ENCODE measurements at regions not wholly inside any gene's neighbourhood (a gene's known extent, or its start where the extent isn't known, plus 50 kb on each side); places are given as distances from the start of the nearest gene placed in this dataset.

GRCh38 chr2:6215053-6215452 is 522.9 kb downstream of the SOX11 start:
- Histone ChIP-seq H3K27ac (no peak overlapping the region), H3K27me3 (ENCODE audit: insufficient read depth, low read depth) (no peaks in the 10 kb centered on the region), H3K9me3 (ENCODE audit: insufficient read depth, low read depth) (no peaks in the 10 kb centered on the region), H3K79me2 (ENCODE audit: low read depth) (no peaks in the 10 kb centered on the region), H2AFZ (0 out of 2 replicates have a peak overlapping the region, but pooled peaks have one; percentile 9), H4K20me1 (ENCODE audit: insufficient read depth) (no peaks in the 10 kb centered on the region), H3K9me2 (ENCODE audit: insufficient read depth) (no peaks in the 10 kb centered on the region), H3F3A (ENCODE audit: insufficient read depth, low read depth) (no peaks in the 10 kb centered on the region), H3K4me1 (replicated peaks; ENCODE audit: insufficient read depth) (peaks cover 15% of the 10 kb centered on the region; the same call in 1 of the 2 replicates), H3K4me3 (no peak overlapping the region), H3K36me3 (ENCODE audit: low read depth) (no peaks in the 10 kb centered on the region), H3K4me2 (0 out of 2 replicates have a peak overlapping the region, but pooled peaks have one; percentile 11)
- TF ChIP-seq EZH2 (IDR thresholded peaks at IDR 0.05; ENCODE audit: low read depth) (no peak), CTCF (conservative IDR thresholded peaks at IDR 0.05) (no peak)
- intact Hi-C loops (cut with micrococcal nuclease; ENCODE audit: unreplicated experiment) = no loop called here
- no TSS peak for BruUV-seq (replicated peaks)
- ChIA-PET POLR2A (ENCODE audit: unreplicated experiment) (no interaction called here), CTCF (no interaction called here)
- peak in 1 of 2 experiments; percentile 39 for DNase-seq

DNA sequence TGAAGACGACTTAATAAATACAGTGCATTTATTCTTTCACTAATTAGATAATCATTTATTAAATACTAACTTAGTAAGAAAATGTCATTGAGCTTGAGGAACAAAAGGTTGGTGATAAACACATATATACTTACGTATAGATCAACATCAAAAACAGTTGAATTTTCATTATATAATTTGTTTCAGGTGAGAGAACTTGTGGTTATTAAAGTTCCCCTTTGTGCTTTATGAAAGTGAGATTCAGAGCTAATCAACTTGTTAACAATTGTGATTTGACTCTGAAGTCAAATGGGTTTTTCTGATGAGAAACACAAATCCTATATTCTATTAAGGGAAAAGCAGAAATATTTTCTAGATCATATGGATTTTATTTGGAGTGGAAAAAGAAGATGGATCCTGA is 524.0 kb downstream of the SOX11 start:
- ChIA-PET CTCF (no interaction called here), POLR2A (ENCODE audit: unreplicated experiment) (no interaction called here)
- H3K9me3 ChIP-seq (ENCODE audit: insufficient read depth, low read depth) = no peaks in the 10 kb centered on the region
- no peak overlapping the region for H3K4me3 ChIP-seq
- DNase-seq = no peak
- intact Hi-C loops (cut with micrococcal nuclease; ENCODE audit: unreplicated experiment) = no loop called here
- H3F3A ChIP-seq (ENCODE audit: insufficient read depth, low read depth) = no peaks in the 10 kb centered on the region
- no peak overlapping the region for H2AFZ ChIP-seq
- no peaks in the 10 kb centered on the region for H3K27me3 ChIP-seq (ENCODE audit: insufficient read depth, low read depth)
- H3K9me2 ChIP-seq (ENCODE audit: insufficient read depth) = no peaks in the 10 kb centered on the region
- H3K4me1 ChIP-seq (replicated peaks; ENCODE audit: insufficient read depth) = peaks cover 15% of the 10 kb centered on the region; the same call in 1 of the 2 replicates
- H3K36me3 ChIP-seq (ENCODE audit: low read depth) = no peaks in the 10 kb centered on the region
- H3K4me2 ChIP-seq = no peak overlapping the region
- H3K79me2 ChIP-seq (ENCODE audit: low read depth) = no peaks in the 10 kb centered on the region
- TF ChIP-seq CTCF (conservative IDR thresholded peaks at IDR 0.05) = no peak
- TF ChIP-seq EZH2 (IDR thresholded peaks at IDR 0.05; ENCODE audit: low read depth) = no peak
- no peaks in the 10 kb centered on the region for H4K20me1 ChIP-seq (ENCODE audit: insufficient read depth)
- no TSS peak for BruUV-seq (replicated peaks)
- no peak overlapping the region for H3K27ac ChIP-seq

DNA sequence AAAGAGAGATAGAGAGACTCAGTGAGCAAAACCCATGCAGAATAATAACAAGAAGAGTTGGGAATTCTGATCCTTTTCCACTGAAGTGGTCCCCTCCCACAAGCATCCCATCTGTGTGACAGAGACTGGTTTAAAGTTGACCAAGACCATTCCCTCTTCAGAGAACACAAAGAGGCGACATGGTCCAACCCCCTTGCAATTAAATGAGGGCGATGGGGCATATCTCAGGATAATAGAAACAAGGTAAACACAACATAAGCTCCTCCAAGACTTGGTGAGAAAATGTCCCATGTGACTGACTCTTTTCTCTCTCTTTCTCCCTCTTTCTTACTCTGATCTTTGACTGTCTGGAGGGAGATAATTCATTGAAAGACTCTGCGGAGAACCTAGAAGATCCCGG is 526.7 kb downstream of the SOX11 start:
- Histone ChIP-seq H3K27me3 (ENCODE audit: insufficient read depth, low read depth) (no peaks in the 10 kb centered on the region), H3K79me2 (ENCODE audit: low read depth) (no peaks in the 10 kb centered on the region)
- intact Hi-C loops (cut with micrococcal nuclease; ENCODE audit: unreplicated experiment) = no loop called here

More for the DNA sequence above, 526.7 kb downstream of the SOX11 start:
- Histone ChIP-seq H3F3A (ENCODE audit: insufficient read depth, low read depth) (no peaks in the 10 kb centered on the region), H4K20me1 (ENCODE audit: insufficient read depth) (no peaks in the 10 kb centered on the region), H3K36me3 (ENCODE audit: low read depth) (no peaks in the 10 kb centered on the region), H3K9me3 (ENCODE audit: insufficient read depth, low read depth) (no peaks in the 10 kb centered on the region), H3K4me1 (replicated peaks; ENCODE audit: insufficient read depth) (peaks cover 17% of the 10 kb centered on the region), H3K4me2 (no peak overlapping the region), H3K9me2 (ENCODE audit: insufficient read depth) (no peaks in the 10 kb centered on the region), H3K4me3 (no peak overlapping the region), H3K27ac (no peak overlapping the region), H2AFZ (no peak overlapping the region)
- CTCF ChIA-PET = no interaction called here
- no peak for DNase-seq
- no peak for TF ChIP-seq CTCF (conservative IDR thresholded peaks at IDR 0.05)
- TF ChIP-seq EZH2 (IDR thresholded peaks at IDR 0.05; ENCODE audit: low read depth) = no peak
- POLR2A ChIA-PET (ENCODE audit: unreplicated experiment) = no interaction called here
- no TSS peak for BruUV-seq (replicated peaks)

Measured in PC-9 (cell line).